ENCODE measurements at regions not wholly inside any gene's neighbourhood (a gene's known extent, or its start where the extent isn't known, plus 50 kb on each side); places are given as distances from the start of the nearest gene placed in this dataset.

DNA sequence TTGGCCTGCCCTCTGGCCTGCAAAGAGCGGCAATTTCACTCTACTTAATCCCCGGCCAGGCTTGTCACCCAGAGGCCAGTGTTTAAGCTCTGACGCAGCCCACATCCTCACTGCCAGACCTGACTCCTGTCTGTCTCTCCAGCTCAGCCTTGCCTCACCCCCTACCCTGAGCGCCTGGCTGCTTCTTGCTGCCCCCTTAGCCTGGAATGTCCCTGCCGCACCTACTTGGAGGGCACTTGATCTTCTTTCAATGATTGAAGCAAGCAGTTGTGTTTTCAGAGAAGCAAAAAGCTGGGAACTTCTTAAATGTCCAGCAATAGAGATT, 87.4 kb upstream of the ZBTB40 start:
- H3K79me2 ChIP-seq (replicated peaks; ENCODE audit: insufficient read depth), result no peaks in the 10 kb centered on the region
- H3K4me1 ChIP-seq (ENCODE audit: insufficient read depth), result no peaks in the 10 kb centered on the region
- no peaks in the 10 kb centered on the region for H3F3A ChIP-seq (replicated peaks; ENCODE audit: low read depth)
- DNase-seq (ENCODE audit: low spot score) (no peak), ATAC-seq (no peak)
- H2AFZ ChIP-seq, result peak overlapping the region; percentile 91
- no peaks in the 10 kb centered on the region for H3K27me3 ChIP-seq (ENCODE audit: insufficient read depth)
- H3K36me3 ChIP-seq (ENCODE audit: insufficient read depth), result no peaks in the 10 kb centered on the region
- no peaks in the 10 kb centered on the region; the same call in 2 of the 3 replicates for H3K9me3 Mint-ChIP-seq
- H3K27me3 Mint-ChIP-seq (ENCODE audit: insufficient read depth, low read depth, poor library complexity), result peaks cover 12% of the 10 kb centered on the region
- no peak overlapping the region for H3K27ac Mint-ChIP-seq
- H3K4me1 Mint-ChIP-seq, result peaks cover 17% of the 10 kb centered on the region
- H3K4me3 ChIP-seq, result no peak overlapping the region
- H3K27ac ChIP-seq (ENCODE audit: low read depth), result no peak overlapping the region
- H3K9me2 ChIP-seq (ENCODE audit: insufficient read depth), result no peaks in the 10 kb centered on the region
- H3K36me3 Mint-ChIP-seq (ENCODE audit: low read depth), result no peaks in the 10 kb centered on the region
- no peak for TF ChIP-seq NANOG (IDR thresholded peaks at IDR 0.05; ENCODE audit: borderline replicate concordance)
- no peaks in the 10 kb centered on the region for H4K20me1 ChIP-seq (replicated peaks; ENCODE audit: insufficient read depth)
- H3K4me3 Mint-ChIP-seq, result no peak overlapping the region; the same call in 2 of the 3 replicates
- no peak overlapping the region for H3K4me2 ChIP-seq

- DNase-seq (ENCODE audit: low spot score) (peak; percentile 70), ATAC-seq (peak; percentile 95)
- Histone ChIP-seq H4K20me1 (replicated peaks; ENCODE audit: insufficient read depth) (no peaks in the 10 kb centered on the region), H3K9me2 (ENCODE audit: insufficient read depth) (no peaks in the 10 kb centered on the region), H3K79me2 (replicated peaks; ENCODE audit: insufficient read depth) (no peaks in the 10 kb centered on the region), H3K4me3 (no peak overlapping the region), H3K27ac (ENCODE audit: low read depth) (no peak overlapping the region), H3K36me3 (ENCODE audit: insufficient read depth) (no peaks in the 10 kb centered on the region), H2AFZ (peak overlapping the region; percentile 91), H3K4me1 (ENCODE audit: insufficient read depth) (no peaks in the 10 kb centered on the region), H3F3A (replicated peaks; ENCODE audit: low read depth) (no peaks in the 10 kb centered on the region), H3K4me2 (no peak overlapping the region), H3K27me3 (ENCODE audit: insufficient read depth) (no peaks in the 10 kb centered on the region)
- Mint-ChIP-seq H3K4me1 (peaks cover 20% of the 10 kb centered on the region), H3K27me3 (ENCODE audit: insufficient read depth, low read depth, poor library complexity) (peaks cover 10% of the 10 kb centered on the region), H3K36me3 (ENCODE audit: low read depth) (no peaks in the 10 kb centered on the region), H3K27ac (no peak overlapping the region), H3K9me3 (no peaks in the 10 kb centered on the region; the same call in 2 of the 3 replicates), H3K4me3 (no peak overlapping the region)
- TF ChIP-seq EZH2 (IDR thresholded peaks at IDR 0.05; ENCODE audit: low read depth, unreplicated experiment) (no peak), CTCF (conservative IDR thresholded peaks at IDR 0.05; ENCODE audit: low read depth in 2 of 2) (peak; percentile 42 to 45)
- TF ChIP-seq, protein P1, sequence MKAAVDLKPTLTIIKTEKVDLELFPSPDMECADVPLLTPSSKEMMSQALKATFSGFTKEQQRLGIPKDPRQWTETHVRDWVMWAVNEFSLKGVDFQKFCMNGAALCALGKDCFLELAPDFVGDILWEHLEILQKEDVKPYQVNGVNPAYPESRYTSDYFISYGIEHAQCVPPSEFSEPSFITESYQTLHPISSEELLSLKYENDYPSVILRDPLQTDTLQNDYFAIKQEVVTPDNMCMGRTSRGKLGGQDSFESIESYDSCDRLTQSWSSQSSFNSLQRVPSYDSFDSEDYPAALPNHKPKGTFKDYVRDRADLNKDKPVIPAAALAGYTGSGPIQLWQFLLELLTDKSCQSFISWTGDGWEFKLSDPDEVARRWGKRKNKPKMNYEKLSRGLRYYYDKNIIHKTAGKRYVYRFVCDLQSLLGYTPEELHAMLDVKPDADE (IDR thresholded peaks at IDR 0.05), result no peak
Measured at GRCh38 chr1:22364764-22365163, 86.9 kb upstream of the ZBTB40 start.

GRCh38 chr1:22365331-22366295, 86.0 kb upstream of the ZBTB40 start:
- ATAC-seq, result no peak
- Mint-ChIP-seq H3K9me3 (no peaks in the 10 kb centered on the region; the same call in 2 of the 3 replicates), H3K4me3 (no peak overlapping the region), H3K36me3 (ENCODE audit: low read depth) (no peaks in the 10 kb centered on the region), H3K4me1 (peaks cover 27% of the 10 kb centered on the region), H3K27me3 (ENCODE audit: insufficient read depth, low read depth, poor library complexity) (peaks cover 12% of the 10 kb centered on the region), H3K27ac (peak overlapping the region; percentile 58; the same call in 1 of the 2 replicates)
- no peaks in the 10 kb centered on the region for H3K27me3 ChIP-seq (ENCODE audit: insufficient read depth)
- H3F3A ChIP-seq (replicated peaks; ENCODE audit: low read depth), result no peaks in the 10 kb centered on the region
- DNase-seq (ENCODE audit: low spot score), result peak; percentile 30
- peak overlapping the region; percentile 52 for H2AFZ ChIP-seq
- H3K36me3 ChIP-seq (ENCODE audit: insufficient read depth), result no peaks in the 10 kb centered on the region
- no peaks in the 10 kb centered on the region for H3K79me2 ChIP-seq (replicated peaks; ENCODE audit: insufficient read depth)
- no peak overlapping the region for H3K4me2 ChIP-seq
- no peaks in the 10 kb centered on the region for H3K9me2 ChIP-seq (ENCODE audit: insufficient read depth)
- H3K4me3 ChIP-seq, result no peak overlapping the region
- H4K20me1 ChIP-seq (replicated peaks; ENCODE audit: insufficient read depth), result no peaks in the 10 kb centered on the region
- no peaks in the 10 kb centered on the region for H3K4me1 ChIP-seq (ENCODE audit: insufficient read depth)
- no peak overlapping the region for H3K27ac ChIP-seq (ENCODE audit: low read depth)
- TF ChIP-seq EZH2phosphoT487 (IDR thresholded peaks at IDR 0.05; ENCODE audit: unreplicated experiment) (no peak), NANOG (IDR thresholded peaks at IDR 0.05; ENCODE audit: borderline replicate concordance) (no peak), CREB1 (CRISPR knock-in tag; IDR thresholded peaks at IDR 0.05; ENCODE audit: low read depth) (no peak), CTCF (conservative IDR thresholded peaks at IDR 0.05; ENCODE audit: low read depth in 2 of 2) (no peak)
